ENCODE measurements at regions not wholly inside any gene's neighbourhood (a gene's known extent, or its start where the extent isn't known, plus 50 kb on each side); places are given as distances from the start of the nearest gene placed in this dataset.

GRCh38 chr12:85468356-85469157 lies 188.5 kb downstream of the ALX1 start:
- TF ChIP-seq CTCF (IDR thresholded peaks at IDR 0.05; ENCODE audit: low read depth, low read length) = peak; percentile 78
- no peak for TF ChIP-seq POLR2A (IDR thresholded peaks at IDR 0.05; ENCODE audit: extremely low read depth, insufficient read length)
